Activated B cell treated with CpG ODN at 0.5 μM for 24 hours (primary cell): ENCODE measurements at regions not wholly inside any gene's neighbourhood (a gene's known extent, or its start where the extent isn't known, plus 50 kb on each side); places are given as distances from the start of the nearest gene placed in this dataset.

Source experiments
- ATAC-seq: fragments of 200-7000 bp; cut with Tn5 transposase; one replicate; pipeline ENCODE4 v1.10.0; 2021; ENCODE audit warnings: low read depth, mild to moderate bottlenecking, moderate library complexity
- CTCF ChIA-PET: fragments of 350-600 bp; sonication (Branson Sonifier 250); formaldehyde crosslinking; loops from one replicate; lab custom pipeline; 2021; ENCODE audit warnings: antibody characterized with exemption; lab: Charles Lee
- POLR2A ChIA-PET: fragments of 350-600 bp; sonication (Branson Sonifier 250); formaldehyde crosslinking; loops from one replicate; lab custom pipeline; 2021; ENCODE audit warnings: antibody characterized with exemption; lab: Charles Lee
- DNase-seq: peaks from one replicate; pipeline ENCODE4 v3.0.0; 2022
- H3K27ac Mint-ChIP-seq: one replicate; pipeline ENCODE4 v1.8.0; 2020; ENCODE audit warnings: mixed read lengths
- H3K27me3 Mint-ChIP-seq: one replicate; pipeline ENCODE4 v1.8.0; 2021; ENCODE audit warnings: mixed read lengths
- H3K36me3 Mint-ChIP-seq: one replicate; pipeline ENCODE4 v1.8.0; 2021; ENCODE audit warnings: low read depth, mixed read lengths
- H3K4me1 Mint-ChIP-seq: one replicate; pipeline ENCODE4 v1.8.0; 2021; ENCODE audit warnings: mixed read lengths
- H3K4me3 Mint-ChIP-seq: one replicate; pipeline ENCODE4 v1.8.0; 2020; ENCODE audit warnings: mild to moderate bottlenecking, mixed read lengths
- H3K9me3 Mint-ChIP-seq: one replicate; pipeline ENCODE4 v1.8.0; 2020; ENCODE audit warnings: mixed read lengths
- intact Hi-C: fragments of 100-400 bp; cut with micrococcal nuclease; formaldehyde crosslinking; loops from one replicate; pipeline ENCODE4 v1.15.1; 2024
- TF ChIP-seq, protein P1 (sequence below): fragments of 200-600 bp; IDR thresholded peaks from one replicate; pipeline ENCODE4 v1.8.0; 2022; ENCODE audit warnings: antibody characterized with exemption, mild to moderate bottlenecking

DNA sequence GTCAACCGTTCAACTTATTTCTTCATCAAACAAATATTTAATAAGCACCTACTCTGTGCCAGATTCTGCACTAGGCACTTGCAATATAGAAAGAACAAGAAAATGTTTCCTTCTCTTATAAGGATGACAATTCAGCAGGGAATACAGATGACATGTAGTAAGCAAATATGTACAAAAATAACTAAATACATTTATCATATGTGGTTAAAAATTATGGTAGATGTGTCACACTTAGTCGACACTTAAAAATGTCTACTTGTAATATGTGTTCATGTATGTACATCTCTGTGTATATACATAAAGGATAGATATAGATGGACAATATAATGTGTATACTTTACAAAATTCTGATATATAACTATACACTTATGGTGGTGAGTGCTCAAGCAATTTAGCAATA is 417.0 kb upstream of the MEF2C start:
- POLR2A ChIA-PET = interaction anchor here (4.1 kb wide), 1 partner anchor 14 kb away, joined by 40 read pairs; no protein-coding TSS in a partner anchor
- H3K27me3 Mint-ChIP-seq = no peaks in the 10 kb centered on the region
- CTCF ChIA-PET = no interaction called here
- intact Hi-C loops = loop anchor here (2.0 to 5.0 kb wide), 2 partner anchors 17 to 33 kb away; no protein-coding TSS in a partner anchor
- DNase-seq (no peak), ATAC-seq (no peak)
- no peak overlapping the region for H3K27ac Mint-ChIP-seq
- no peaks in the 10 kb centered on the region for H3K36me3 Mint-ChIP-seq
- no peaks in the 10 kb centered on the region for H3K9me3 Mint-ChIP-seq
- TF ChIP-seq, protein P1, sequence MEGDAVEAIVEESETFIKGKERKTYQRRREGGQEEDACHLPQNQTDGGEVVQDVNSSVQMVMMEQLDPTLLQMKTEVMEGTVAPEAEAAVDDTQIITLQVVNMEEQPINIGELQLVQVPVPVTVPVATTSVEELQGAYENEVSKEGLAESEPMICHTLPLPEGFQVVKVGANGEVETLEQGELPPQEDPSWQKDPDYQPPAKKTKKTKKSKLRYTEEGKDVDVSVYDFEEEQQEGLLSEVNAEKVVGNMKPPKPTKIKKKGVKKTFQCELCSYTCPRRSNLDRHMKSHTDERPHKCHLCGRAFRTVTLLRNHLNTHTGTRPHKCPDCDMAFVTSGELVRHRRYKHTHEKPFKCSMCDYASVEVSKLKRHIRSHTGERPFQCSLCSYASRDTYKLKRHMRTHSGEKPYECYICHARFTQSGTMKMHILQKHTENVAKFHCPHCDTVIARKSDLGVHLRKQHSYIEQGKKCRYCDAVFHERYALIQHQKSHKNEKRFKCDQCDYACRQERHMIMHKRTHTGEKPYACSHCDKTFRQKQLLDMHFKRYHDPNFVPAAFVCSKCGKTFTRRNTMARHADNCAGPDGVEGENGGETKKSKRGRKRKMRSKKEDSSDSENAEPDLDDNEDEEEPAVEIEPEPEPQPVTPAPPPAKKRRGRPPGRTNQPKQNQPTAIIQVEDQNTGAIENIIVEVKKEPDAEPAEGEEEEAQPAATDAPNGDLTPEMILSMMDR = no peak
- H3K4me1 Mint-ChIP-seq = peaks cover 50% of the 10 kb centered on the region
- H3K4me3 Mint-ChIP-seq = no peak overlapping the region

DNA sequence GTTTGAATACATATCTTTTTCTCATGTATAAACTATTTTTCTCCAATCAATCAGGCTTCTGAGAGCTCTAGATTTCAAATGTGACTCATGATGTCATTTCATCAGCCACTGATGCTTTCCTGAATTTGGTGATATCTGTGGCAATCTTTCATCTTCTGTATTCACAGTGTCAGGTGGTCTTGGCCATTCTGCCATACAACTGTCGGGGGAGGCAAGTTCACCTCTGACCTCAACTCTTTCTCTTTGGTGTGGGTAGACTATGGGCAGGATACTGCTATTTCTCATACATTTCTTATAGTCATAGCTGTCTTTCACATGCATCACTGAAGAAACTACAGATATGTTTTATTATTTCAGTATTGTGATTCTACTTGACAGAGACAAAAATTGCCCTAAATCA is 414.1 kb upstream of the MEF2C start:
- no peak for ATAC-seq
- peaks cover 2% of the 10 kb centered on the region for H3K9me3 Mint-ChIP-seq
- H3K27me3 Mint-ChIP-seq = no peaks in the 10 kb centered on the region
- TF ChIP-seq, protein P1 = no peak
- ChIA-PET CTCF (no interaction called here), POLR2A (interaction anchor here (1.3 to 1.5 kb wide), 2 partner anchors 17 to 46 kb away, joined by 3 to 5 read pairs; no protein-coding TSS in a partner anchor)
- peaks cover 49% of the 10 kb centered on the region for H3K4me1 Mint-ChIP-seq
- H3K36me3 Mint-ChIP-seq = no peaks in the 10 kb centered on the region
- peak overlapping the region; percentile 65 for H3K27ac Mint-ChIP-seq
- intact Hi-C loops = no loop called here
- DNase-seq = no peak
- H3K4me3 Mint-ChIP-seq = no peak overlapping the region

DNA sequence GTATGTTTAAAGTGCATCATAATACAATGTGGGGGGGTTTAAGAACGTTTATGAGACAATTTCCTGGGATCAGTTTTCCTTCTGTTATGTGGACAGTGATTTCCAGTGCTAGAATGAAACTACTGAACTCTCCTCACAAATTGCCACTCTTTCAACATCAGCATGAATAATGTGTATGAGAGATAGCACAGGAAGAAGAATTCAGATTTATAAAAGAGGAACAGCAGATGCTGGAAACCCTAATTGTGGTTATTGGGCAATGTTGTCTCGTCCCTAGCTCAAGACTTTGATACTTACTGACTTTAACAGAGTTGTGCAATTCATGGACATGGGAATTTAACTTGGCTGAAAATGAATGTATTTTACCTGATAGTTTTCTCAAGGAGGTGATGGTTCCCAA is 410.8 kb upstream of the MEF2C start:
- TF ChIP-seq, protein P1 = no peak
- H3K4me3 Mint-ChIP-seq = peak overlapping the region; percentile 54
- H3K27ac Mint-ChIP-seq = peak overlapping the region; percentile 68
- peaks cover 37% of the 10 kb centered on the region for H3K4me1 Mint-ChIP-seq
- H3K9me3 Mint-ChIP-seq = peaks cover 2% of the 10 kb centered on the region
- ATAC-seq (peak; percentile 52), DNase-seq (no peak)
- POLR2A ChIA-PET = interaction anchor here (0.7 to 1.8 kb wide), 4 partner anchors 8 to 409 kb away, joined by 3 to 6 read pairs (median 3); no protein-coding TSS in a partner anchor
- CTCF ChIA-PET = interaction anchor here (1.3 kb wide), 1 partner anchor 23 kb away, joined by 4 read pairs; no protein-coding TSS in a partner anchor
- intact Hi-C loops = loop anchor here (1.0 kb wide), 2 partner anchors 9 to 19 kb away; no protein-coding TSS in a partner anchor
- no peaks in the 10 kb centered on the region for H3K36me3 Mint-ChIP-seq
- H3K27me3 Mint-ChIP-seq = no peaks in the 10 kb centered on the region

DNA sequence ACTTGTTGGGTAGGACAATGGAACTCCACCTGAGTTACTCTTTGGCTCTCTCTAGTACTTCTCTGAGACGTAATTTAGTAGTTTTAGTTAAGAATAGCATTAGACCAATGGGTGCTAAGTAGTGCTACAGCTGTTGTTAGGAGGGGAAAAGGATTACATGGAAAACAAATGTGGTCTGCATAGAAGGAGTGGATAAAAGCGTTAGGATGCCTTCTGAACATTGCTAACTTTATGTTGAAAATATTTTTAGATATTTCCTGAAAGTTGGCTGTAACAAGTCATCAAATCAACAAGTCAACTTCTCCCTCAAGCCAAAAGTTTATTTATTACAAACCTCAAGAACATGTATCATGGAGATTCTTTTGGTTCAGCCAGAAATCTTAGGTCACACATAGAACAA is 409.5 kb upstream of the MEF2C start:
- no peak for DNase-seq
- ChIA-PET POLR2A (no interaction called here), CTCF (no interaction called here)
- peaks cover 2% of the 10 kb centered on the region for H3K9me3 Mint-ChIP-seq
- peak overlapping the region; percentile 32 for H3K27ac Mint-ChIP-seq
- no peaks in the 10 kb centered on the region for H3K27me3 Mint-ChIP-seq
- H3K4me3 Mint-ChIP-seq = no peak overlapping the region
- no peak for ATAC-seq
- intact Hi-C loops = no loop called here
- H3K4me1 Mint-ChIP-seq = peaks cover 39% of the 10 kb centered on the region
- TF ChIP-seq, protein P1 = no peak
- no peaks in the 10 kb centered on the region for H3K36me3 Mint-ChIP-seq

DNA sequence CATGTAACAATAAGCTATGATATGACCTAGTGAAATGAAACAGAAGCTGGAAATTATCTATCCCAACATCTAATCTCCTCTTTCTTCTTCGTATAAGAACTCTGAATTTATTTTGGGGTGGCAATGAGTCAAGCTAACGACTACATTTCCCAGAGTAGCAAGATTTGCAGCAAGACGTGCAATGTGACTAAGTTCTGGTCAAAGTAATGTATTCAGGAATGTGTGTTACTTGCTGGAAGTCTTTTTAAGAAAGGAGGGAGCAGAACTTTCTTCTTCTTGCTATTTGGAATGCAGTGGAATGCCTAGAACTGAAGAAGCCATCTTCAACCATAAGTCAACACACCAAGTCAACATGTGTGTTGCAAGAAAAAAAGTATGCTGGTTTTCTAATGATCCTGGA is 406.6 kb upstream of the MEF2C start:
- ATAC-seq (no peak), DNase-seq (no peak)
- POLR2A ChIA-PET = interaction anchor here (1.2 kb wide), 2 partner anchors 12 to 414 kb away, joined by 3 read pairs; no protein-coding TSS in a partner anchor
- TF ChIP-seq, protein P1 = no peak
- Mint-ChIP-seq H3K36me3 (no peaks in the 10 kb centered on the region), H3K4me3 (no peak overlapping the region), H3K27me3 (no peaks in the 10 kb centered on the region), H3K27ac (no peak overlapping the region), H3K4me1 (peaks cover 50% of the 10 kb centered on the region), H3K9me3 (peaks cover 2% of the 10 kb centered on the region)
- intact Hi-C loops = loop anchor here (1.0 kb wide), 1 partner anchor 9 kb away; no protein-coding TSS in a partner anchor
- CTCF ChIA-PET = no interaction called here
